Central memory CD8-positive, alpha-beta T cell (primary cell): ENCODE measurements at regions not wholly inside any gene's neighbourhood (a gene's known extent, or its start where the extent isn't known, plus 50 kb on each side); places are given as distances from the start of the nearest gene placed in this dataset.
"Not testable (repeated sequence)": the region's sequence is repeated elsewhere in the genome, so short reads cannot be mapped to it uniquely, and the experiment has no call there.

Experiments
- ATAC-seq: fragments of 150-1000 bp; cut with Tn5 transposase; replicated peaks from 2 replicates; pipeline ENCODE4 v1.10.0; 2022; ENCODE audit warnings: mild to moderate bottlenecking, moderate FRiP score, moderate number of reproducible peaks; ENCODE audit not compliant: poor library complexity, severe bottlenecking; ENCODE audit errors: extremely low read depth
- DNase-seq, 2 donors: peaks; one replicate each; pipeline ENCODE4 v3.0.0; 2021; ENCODE audit warnings: low spot score in 2 of 2
- H3K27ac Mint-ChIP-seq: one replicate; pipeline ENCODE4 v1.8.0; 2022; ENCODE audit warnings: low read depth, mild to moderate bottlenecking, moderate library complexity, mixed read lengths
- H3K27me3 Mint-ChIP-seq: one replicate; pipeline ENCODE4 v1.8.0; 2022; ENCODE audit warnings: mixed read lengths
- H3K36me3 Mint-ChIP-seq: one replicate; pipeline ENCODE4 v1.8.0; 2022; ENCODE audit warnings: mild to moderate bottlenecking, moderate library complexity, mixed read lengths; ENCODE audit not compliant: insufficient read depth
- H3K4me1 Mint-ChIP-seq: one replicate; pipeline ENCODE4 v1.8.0; 2022; ENCODE audit warnings: mixed read lengths
- H3K4me3 Mint-ChIP-seq: one replicate; pipeline ENCODE4 v1.8.0; 2022; ENCODE audit warnings: mild to moderate bottlenecking, moderate library complexity, mixed read lengths
- H3K9me3 Mint-ChIP-seq: one replicate; pipeline ENCODE4 v1.8.0; 2022; ENCODE audit warnings: mixed read lengths

DNA sequence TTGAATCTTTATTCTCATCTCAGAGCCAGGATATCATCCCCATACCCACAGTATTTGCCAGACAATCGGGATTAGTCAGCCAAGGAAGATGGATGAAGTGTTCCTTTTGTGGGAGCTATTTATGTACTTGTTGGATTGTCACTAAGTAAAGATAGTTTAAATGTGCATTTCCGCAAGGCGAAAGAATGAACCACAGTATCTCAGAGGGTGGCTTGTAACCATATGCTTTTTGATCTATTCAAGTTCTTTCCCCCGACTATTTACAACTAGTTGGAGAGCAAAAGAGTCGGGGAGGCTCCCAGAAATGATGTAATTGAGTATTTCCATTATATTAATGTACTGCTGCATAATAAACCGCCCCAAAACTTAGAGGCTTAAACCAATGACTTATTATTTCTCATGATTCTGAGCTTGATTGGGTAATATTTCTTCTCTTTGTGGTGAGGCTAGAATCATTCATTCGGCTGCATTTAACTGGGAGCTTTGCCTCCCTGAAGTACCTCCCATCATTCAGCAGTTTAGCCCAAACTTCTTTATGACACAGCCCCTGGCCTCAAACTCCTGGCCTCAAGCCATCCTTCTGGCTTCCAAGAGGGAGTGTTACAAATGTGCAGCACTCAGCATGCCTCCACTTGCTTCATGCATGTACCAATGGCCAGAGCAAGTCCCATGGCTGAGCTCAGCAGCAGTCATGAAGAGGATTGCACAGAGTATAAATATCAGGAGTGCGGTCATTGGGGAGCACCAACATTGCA lies 423.7 kb downstream of the METTL4 start:
- no peaks in the 10 kb centered on the region for H3K4me1 Mint-ChIP-seq
- H3K27me3 Mint-ChIP-seq: peaks cover 33% of the 10 kb centered on the region
- no peaks in the 10 kb centered on the region for H3K36me3 Mint-ChIP-seq
- no peak overlapping the region for H3K4me3 Mint-ChIP-seq
- no peak for ATAC-seq
- H3K9me3 Mint-ChIP-seq: no peaks in the 10 kb centered on the region
- DNase-seq: no peak
- H3K27ac Mint-ChIP-seq: no peak overlapping the region

DNA sequence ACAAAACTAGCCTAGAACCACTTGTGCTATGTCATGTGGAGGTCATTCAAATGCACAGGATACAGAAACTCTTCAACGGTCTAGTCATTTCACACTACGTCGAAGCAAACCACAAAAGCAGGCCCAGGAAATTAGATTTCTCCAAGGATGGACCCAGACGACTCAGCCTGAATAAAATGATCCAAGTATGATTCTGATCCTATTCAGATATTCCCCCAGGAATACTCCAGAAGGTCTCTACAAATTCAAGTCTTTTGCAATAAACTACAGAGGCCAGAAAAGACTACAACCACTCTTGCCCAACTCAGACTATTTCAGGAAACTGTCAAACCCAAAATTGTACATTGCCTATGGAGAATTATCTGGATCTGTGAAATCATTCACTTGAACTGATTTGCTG lies 422.5 kb downstream of the METTL4 start:
- H3K36me3 Mint-ChIP-seq: no peaks in the 10 kb centered on the region
- no peak overlapping the region for H3K4me3 Mint-ChIP-seq

DNA sequence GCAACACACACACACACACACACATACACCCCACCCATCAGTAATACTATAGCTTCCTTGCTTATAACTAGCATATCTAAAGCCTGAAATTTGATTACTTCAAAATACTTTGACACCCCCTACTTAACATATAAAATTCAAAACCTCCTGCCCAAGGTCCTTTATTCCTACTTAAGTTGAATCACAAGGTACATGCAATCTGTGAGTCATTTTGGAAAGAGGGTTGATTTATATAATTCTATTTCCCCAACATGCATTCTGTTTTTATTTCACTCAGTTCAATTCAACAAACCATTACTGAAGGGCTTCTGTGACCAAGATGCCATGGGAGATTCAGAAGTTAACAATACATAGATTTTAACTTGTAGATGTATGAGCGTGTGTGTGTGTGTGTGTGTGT lies 420.7 kb downstream of the METTL4 start:
- no peak for DNase-seq
- ATAC-seq: no peak
- H3K27me3 Mint-ChIP-seq: peaks cover 59% of the 10 kb centered on the region
- no peaks in the 10 kb centered on the region for H3K9me3 Mint-ChIP-seq
- no peak overlapping the region for H3K27ac Mint-ChIP-seq
- H3K4me3 Mint-ChIP-seq: no peak overlapping the region
- H3K4me1 Mint-ChIP-seq: no peaks in the 10 kb centered on the region
- H3K36me3 Mint-ChIP-seq: no peaks in the 10 kb centered on the region

More for the DNA sequence above, 422.5 kb downstream of the METTL4 start:
- no peak overlapping the region for H3K27ac Mint-ChIP-seq
- ATAC-seq (no peak), DNase-seq (no peak)
- no peaks in the 10 kb centered on the region for H3K9me3 Mint-ChIP-seq
- H3K4me1 Mint-ChIP-seq: no peaks in the 10 kb centered on the region
- peaks cover 45% of the 10 kb centered on the region for H3K27me3 Mint-ChIP-seq

DNA sequence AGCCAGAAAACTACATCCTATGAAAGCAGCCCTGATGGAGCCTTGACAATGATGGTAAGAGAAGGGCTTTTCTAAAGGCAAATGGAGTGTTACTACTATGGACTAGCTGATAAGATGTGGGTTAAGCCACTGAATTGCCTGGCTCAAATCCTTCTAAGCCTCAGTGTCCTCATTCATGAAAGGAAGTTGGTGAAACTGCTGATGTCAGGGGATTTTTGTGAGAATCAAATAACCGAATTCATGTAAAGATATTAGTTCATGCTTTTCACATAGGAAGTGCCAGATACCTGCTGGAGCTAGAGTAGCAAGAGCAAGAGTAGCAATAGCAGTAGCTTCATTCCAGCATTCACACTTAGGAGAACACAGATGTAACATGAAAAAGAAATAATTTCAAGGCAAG lies 417.0 kb downstream of the METTL4 start:
- no peak overlapping the region for H3K4me3 Mint-ChIP-seq
- peaks cover 39% of the 10 kb centered on the region for H3K27me3 Mint-ChIP-seq
- H3K36me3 Mint-ChIP-seq: no peaks in the 10 kb centered on the region
- no peaks in the 10 kb centered on the region for H3K4me1 Mint-ChIP-seq
- H3K9me3 Mint-ChIP-seq: no peaks in the 10 kb centered on the region
- no peak for DNase-seq
- no peak for ATAC-seq
- H3K27ac Mint-ChIP-seq: no peak overlapping the region

DNA sequence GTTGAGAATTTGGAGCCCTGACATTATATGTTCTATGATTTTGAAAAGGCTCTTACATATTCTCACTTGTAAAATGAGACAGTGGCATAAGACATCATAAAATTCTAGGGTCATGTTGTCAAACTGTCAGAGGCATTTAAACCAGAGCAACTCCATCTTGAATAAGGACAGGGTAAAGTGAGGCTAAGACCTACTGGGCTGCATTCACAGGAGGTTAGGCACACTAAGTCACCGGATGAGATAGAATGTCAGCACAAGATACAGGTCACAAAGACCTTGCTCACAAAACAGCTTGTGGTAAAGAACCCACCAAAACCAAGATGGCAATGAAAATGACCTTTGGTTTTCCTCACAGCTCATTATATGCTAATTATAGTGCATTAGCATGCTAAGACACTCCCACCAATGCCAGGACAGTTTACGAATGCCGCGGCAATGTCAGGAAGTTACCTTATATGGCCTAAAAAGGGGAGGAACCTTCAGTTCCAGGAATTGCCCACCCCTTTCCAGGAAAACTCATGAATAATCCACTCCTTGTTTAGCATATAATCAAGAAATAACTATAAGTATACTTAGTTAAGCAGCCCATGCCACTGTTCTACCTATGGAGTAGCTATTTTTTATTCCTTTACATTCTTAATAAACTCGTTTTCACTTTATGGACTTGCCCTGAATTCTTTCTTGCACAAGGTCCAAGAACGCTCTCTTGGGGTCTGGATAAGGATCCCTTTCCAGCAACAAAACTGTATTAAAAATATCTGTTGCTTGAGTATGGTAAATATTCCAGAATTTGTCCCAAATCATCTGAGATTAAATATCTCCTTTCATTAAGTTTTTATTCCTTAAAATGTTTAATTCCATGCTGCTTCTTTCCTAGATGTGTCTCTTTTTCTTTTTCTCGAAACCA lies 406.4 kb downstream of the METTL4 start:
- ATAC-seq: no peak

DNA sequence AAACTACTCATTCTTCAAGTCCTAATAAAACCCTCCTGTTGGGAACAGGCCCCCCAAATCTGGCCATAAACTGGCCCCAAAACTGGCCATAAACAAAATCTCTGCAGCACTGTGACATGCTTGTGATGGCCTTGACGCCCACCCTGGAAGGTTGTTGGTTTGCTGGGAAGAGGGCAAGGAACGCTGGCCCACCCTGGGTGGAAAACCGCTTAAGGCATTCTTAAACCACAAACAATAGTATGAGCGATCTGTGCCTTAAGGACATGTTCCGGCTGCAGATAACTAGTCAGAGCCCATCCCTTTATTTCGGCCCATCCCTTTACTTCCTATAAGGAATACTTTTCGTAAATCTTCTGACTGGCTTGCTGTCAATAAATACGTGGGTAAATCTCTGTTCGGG lies 404.4 kb downstream of the METTL4 start:
- not testable (repeated sequence) for H3K4me3 Mint-ChIP-seq, ATAC-seq, H3K9me3 Mint-ChIP-seq, H3K36me3 Mint-ChIP-seq, H3K27me3 Mint-ChIP-seq, H3K4me1 Mint-ChIP-seq, H3K27ac Mint-ChIP-seq, DNase-seq

More for the DNA sequence above, 406.4 kb downstream of the METTL4 start:
- no peak for DNase-seq
- no peaks in the 10 kb centered on the region for H3K36me3 Mint-ChIP-seq
- no peaks in the 10 kb centered on the region for H3K9me3 Mint-ChIP-seq
- no peak overlapping the region for H3K4me3 Mint-ChIP-seq
- H3K27ac Mint-ChIP-seq: no peak overlapping the region
- H3K27me3 Mint-ChIP-seq: no peaks in the 10 kb centered on the region
- no peaks in the 10 kb centered on the region for H3K4me1 Mint-ChIP-seq

DNA sequence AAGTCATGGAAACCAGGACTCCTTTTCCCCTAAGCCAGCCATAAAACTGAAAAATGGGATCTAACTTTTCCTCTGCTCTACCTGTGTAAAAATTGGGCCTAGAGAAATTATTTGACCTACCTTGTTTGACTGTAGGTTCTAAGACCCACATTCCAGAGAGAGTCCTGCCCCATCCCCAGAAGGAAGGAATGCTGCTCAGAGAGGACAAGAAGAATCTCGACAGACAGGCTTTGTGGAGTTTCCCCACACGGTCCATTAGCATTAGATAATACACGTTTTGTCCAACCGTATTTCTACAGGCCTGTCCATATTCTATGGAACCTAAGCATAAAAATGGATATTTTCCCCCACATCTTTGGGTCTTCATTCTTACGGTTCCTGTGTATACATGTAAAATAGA lies 403.3 kb downstream of the METTL4 start:
- Mint-ChIP-seq H3K27me3 (no peaks in the 10 kb centered on the region), H3K9me3 (no peaks in the 10 kb centered on the region)

DNA sequence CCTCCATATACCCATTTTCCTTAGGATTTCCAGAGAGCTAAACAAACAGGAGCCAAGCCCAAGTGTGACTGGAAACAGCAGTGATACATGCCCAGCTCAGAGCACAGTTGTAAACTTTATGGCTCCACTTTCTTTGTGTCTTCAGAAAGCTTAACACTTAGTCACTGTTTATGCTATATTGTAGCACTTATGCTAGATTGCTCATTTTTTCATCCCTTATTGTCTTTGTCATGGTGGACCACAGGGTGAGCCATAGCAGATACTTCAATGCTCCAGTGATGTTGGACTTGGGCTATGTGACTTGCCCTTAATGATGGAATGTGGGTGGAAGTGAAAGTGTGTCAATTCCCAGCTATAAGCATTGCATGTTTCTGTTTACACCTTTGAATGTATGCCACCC lies 401.6 kb downstream of the METTL4 start:
- Mint-ChIP-seq H3K9me3 (no peaks in the 10 kb centered on the region), H3K27ac (no peak overlapping the region), H3K4me1 (no peaks in the 10 kb centered on the region), H3K36me3 (no peaks in the 10 kb centered on the region), H3K4me3 (no peak overlapping the region), H3K27me3 (no peaks in the 10 kb centered on the region)
- ATAC-seq: no peak
- DNase-seq: no peak

More for the DNA sequence above, 403.3 kb downstream of the METTL4 start:
- Mint-ChIP-seq H3K4me3 (no peak overlapping the region), H3K27ac (no peak overlapping the region), H3K36me3 (no peaks in the 10 kb centered on the region), H3K4me1 (no peaks in the 10 kb centered on the region)
- ATAC-seq (no peak), DNase-seq (no peak)

DNA sequence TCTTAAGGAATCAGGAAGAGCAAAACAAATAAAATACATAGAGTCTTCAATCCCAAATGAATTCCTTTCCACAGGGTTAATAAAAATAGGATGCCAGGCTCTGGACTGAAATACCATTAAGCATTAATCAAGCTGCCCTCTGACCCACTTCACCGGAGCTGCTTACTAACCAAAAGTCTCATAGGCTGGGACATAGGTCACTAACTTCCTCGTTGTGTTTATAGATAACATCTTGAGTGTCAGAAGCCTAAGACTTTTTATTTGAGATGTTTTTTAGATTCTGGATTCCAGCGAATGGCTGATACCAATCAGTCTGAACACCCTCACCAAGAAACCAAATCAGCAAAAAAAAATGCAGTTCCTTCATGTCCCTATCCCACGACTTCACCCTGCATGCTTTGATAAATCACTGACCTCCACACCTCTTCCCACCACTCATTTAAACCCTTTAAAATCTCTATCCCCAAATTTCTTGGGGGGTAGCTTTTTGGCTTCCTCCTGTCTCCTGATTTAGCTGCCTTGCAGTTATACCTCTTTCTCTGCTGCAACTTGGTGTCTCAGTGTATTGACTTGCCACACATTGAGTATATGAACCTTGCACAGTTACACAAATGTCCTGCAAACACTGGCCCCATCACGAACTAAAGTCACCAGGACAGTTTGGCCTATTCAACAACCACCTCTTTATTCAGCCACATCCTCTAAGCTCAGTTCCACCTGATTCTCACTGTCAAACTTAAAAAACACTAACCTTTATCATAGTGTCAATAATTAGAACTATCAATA lies 399.3 kb downstream of the METTL4 start:
- Mint-ChIP-seq H3K9me3 (no peaks in the 10 kb centered on the region), H3K4me1 (no peaks in the 10 kb centered on the region), H3K4me3 (no peak overlapping the region), H3K36me3 (no peaks in the 10 kb centered on the region), H3K27me3 (no peaks in the 10 kb centered on the region), H3K27ac (no peak overlapping the region)
- ATAC-seq (no peak), DNase-seq (no peak)

DNA sequence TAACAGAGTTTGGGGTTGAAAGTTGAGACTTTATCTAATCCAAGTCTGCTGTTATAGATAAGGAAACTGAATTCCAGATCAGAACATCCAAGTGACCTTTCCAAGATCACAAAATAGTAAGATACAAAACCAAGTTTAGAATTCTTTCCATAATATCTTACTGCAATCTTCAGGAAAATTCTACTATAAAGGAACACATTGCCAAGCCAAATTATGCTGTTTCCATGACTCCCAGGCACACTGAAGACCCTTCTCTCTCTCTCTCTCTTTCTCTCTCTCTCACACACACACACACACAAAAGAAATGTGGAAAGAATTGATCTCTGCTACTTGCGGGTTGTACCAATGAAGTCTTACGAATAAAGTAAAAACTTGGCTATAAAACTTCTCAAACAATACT lies 398.4 kb downstream of the METTL4 start:
- ATAC-seq (no peak), DNase-seq (no peak)
- Mint-ChIP-seq H3K4me1 (no peaks in the 10 kb centered on the region), H3K4me3 (no peak overlapping the region), H3K27me3 (no peaks in the 10 kb centered on the region), H3K36me3 (no peaks in the 10 kb centered on the region), H3K27ac (no peak overlapping the region), H3K9me3 (no peaks in the 10 kb centered on the region)

DNA sequence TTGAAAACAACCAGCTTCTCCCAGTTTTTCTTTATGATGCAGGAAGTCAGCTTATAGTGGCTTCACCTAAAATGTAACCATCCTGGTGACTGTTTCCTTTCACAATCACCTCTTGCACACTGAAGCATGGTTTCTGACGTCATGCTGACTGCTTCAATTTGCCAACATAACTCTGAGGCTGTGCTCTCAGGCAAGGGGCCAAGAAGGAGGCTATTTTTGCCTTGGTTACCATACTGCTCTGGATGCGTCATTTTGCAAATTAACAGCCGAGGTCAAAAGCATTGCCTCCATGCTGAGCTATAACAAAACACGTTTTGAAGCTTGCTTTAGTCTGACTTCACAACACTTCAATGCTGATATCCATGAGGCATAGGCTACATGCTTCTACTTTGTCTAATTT lies 397.8 kb downstream of the METTL4 start:
- ATAC-seq (no peak), DNase-seq (no peak)
- Mint-ChIP-seq H3K27ac (no peak overlapping the region), H3K9me3 (no peaks in the 10 kb centered on the region), H3K27me3 (no peaks in the 10 kb centered on the region), H3K4me1 (no peaks in the 10 kb centered on the region), H3K4me3 (no peak overlapping the region), H3K36me3 (no peaks in the 10 kb centered on the region)

DNA sequence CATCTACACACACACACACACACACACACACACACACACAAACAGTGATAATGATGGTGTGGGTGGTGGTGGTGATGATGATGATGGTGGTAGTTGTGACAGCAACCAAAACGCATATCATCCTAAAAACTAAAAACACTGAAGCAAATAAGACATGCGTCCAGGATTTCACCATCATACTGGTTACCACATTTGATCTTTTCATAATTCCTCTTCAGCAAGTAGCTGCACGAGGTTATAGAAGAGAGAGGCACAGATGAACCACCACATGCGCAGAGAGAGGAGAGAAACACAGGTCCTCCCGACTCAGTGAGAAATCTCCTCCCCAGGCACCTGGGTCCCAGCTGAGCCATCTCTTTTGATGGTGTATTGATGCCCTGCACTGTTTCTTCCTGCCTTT lies 393.3 kb downstream of the METTL4 start:
- H3K9me3 Mint-ChIP-seq: no peaks in the 10 kb centered on the region
- H3K27ac Mint-ChIP-seq: no peak overlapping the region
- ATAC-seq (no peak), DNase-seq (no peak)
- no peaks in the 10 kb centered on the region for H3K4me1 Mint-ChIP-seq
- no peak overlapping the region for H3K4me3 Mint-ChIP-seq
- no peaks in the 10 kb centered on the region for H3K36me3 Mint-ChIP-seq
- H3K27me3 Mint-ChIP-seq: peaks cover 3% of the 10 kb centered on the region
